ENCODE measurements at regions not wholly inside any gene's neighbourhood (a gene's known extent, or its start where the extent isn't known, plus 50 kb on each side); places are given as distances from the start of the nearest gene placed in this dataset.

GRCh38 chr6:119431799-119432198 is 82.2 kb upstream of the MAN1A1 start (continued):
- TF ChIP-seq ZNF791 (tag by site-specific recombination; IDR thresholded peaks at IDR 0.05) (no peak), ZNF792 (tag by site-specific recombination; IDR thresholded peaks at IDR 0.05) (no peak)
- TF ChIP-seq, protein P1, sequence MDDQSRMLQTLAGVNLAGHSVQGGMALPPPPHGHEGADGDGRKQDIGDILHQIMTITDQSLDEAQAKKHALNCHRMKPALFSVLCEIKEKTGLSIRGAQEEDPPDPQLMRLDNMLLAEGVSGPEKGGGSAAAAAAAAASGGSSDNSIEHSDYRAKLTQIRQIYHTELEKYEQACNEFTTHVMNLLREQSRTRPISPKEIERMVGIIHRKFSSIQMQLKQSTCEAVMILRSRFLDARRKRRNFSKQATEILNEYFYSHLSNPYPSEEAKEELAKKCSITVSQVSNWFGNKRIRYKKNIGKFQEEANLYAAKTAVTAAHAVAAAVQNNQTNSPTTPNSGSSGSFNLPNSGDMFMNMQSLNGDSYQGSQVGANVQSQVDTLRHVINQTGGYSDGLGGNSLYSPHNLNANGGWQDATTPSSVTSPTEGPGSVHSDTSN (CRISPR knock-in tag; IDR thresholded peaks at IDR 0.05), result no peak

DNA sequence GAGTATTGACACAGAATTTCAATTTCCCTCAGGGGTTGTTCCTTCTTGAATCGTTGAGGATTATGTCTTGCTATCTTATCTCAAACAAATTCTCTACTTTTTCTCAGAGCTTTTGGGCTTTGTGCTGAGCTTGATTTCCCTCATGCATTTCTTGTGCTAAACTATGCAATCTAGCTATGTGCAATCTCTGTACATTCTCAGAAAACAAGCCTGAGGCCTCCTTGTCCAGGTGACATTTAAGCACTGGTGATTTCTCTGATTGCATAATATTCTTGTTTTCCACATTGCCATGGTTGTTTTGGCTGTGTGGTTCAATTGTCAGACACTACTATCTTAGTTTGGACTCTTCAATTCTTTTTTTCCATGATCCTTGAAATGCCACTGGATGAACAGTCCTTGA is 81.2 kb upstream of the MAN1A1 start:
- CTCF ChIA-PET, result no interaction called here
- H3K36me3 ChIP-seq (ENCODE audit: control insufficient read depth in 2 of 2, insufficient read depth in 1 of 2, low read length in 2 of 2), result no peaks in the 10 kb centered on the region
- POLR2A ChIA-PET, result no interaction called here
- no peak for TF ChIP-seq ZNF768 (tag by site-specific recombination; IDR thresholded peaks at IDR 0.05)
- no peak for TF ChIP-seq ZNF335 (tag by site-specific recombination; conservative IDR thresholded peaks at IDR 0.05)
- TF ChIP-seq HOXC10 (CRISPR knock-in tag; IDR thresholded peaks at IDR 0.05), result no peak
- TF ChIP-seq KLF10 (tag by site-specific recombination; IDR thresholded peaks at IDR 0.05), result no peak
- no peak for TF ChIP-seq ZNF560 (tag by site-specific recombination; IDR thresholded peaks at IDR 0.05; ENCODE audit: borderline replicate concordance)
- no peak for TF ChIP-seq ZSCAN16 (tag by site-specific recombination; IDR thresholded peaks at IDR 0.05)
- TF ChIP-seq KLF7 (tag by site-specific recombination; IDR thresholded peaks at IDR 0.05; ENCODE audit: borderline replicate concordance), result no peak
- no peak for TF ChIP-seq ZNF529 (tag by site-specific recombination; IDR thresholded peaks at IDR 0.05; ENCODE audit: insufficient replicate concordance)
- no peak for TF ChIP-seq KLF16 (tag by site-specific recombination; IDR thresholded peaks at IDR 0.05)
- TF ChIP-seq ZFP41 (tag by site-specific recombination; IDR thresholded peaks at IDR 0.05; ENCODE audit: borderline replicate concordance), result no peak
- no peak for TF ChIP-seq ZNF658 (tag by site-specific recombination; IDR thresholded peaks at IDR 0.05)
- TF ChIP-seq ZNF76 (tag by site-specific recombination; IDR thresholded peaks at IDR 0.05; ENCODE audit: borderline replicate concordance, low read depth), result no peak
- no peak for TF ChIP-seq EGR2 (tag by site-specific recombination; IDR thresholded peaks at IDR 0.05; ENCODE audit: low read depth)
- TF ChIP-seq MYNN (tag by site-specific recombination; IDR thresholded peaks at IDR 0.05; ENCODE audit: borderline replicate concordance), result no peak
- no peak for TF ChIP-seq ZSCAN23 (tag by site-specific recombination; IDR thresholded peaks at IDR 0.05)
- TF ChIP-seq ZNF549 (tag by site-specific recombination; IDR thresholded peaks at IDR 0.05), result no peak
- no peak for TF ChIP-seq ZNF555 (tag by site-specific recombination; conservative IDR thresholded peaks at IDR 0.05)
- no peak overlapping the region for H3K4me3 ChIP-seq (ENCODE audit: low read depth, low read length)
- no peaks in the 10 kb centered on the region for H3K4me1 ChIP-seq (ENCODE audit: control insufficient read depth, insufficient read depth, low read length)
- no peaks in the 10 kb centered on the region for H3K9me3 ChIP-seq (ENCODE audit: control insufficient read depth, insufficient read depth, low read depth, low read length)
- no peak overlapping the region for H3K27ac ChIP-seq (ENCODE audit: extremely low read depth, low read depth, low read length)

DNA sequence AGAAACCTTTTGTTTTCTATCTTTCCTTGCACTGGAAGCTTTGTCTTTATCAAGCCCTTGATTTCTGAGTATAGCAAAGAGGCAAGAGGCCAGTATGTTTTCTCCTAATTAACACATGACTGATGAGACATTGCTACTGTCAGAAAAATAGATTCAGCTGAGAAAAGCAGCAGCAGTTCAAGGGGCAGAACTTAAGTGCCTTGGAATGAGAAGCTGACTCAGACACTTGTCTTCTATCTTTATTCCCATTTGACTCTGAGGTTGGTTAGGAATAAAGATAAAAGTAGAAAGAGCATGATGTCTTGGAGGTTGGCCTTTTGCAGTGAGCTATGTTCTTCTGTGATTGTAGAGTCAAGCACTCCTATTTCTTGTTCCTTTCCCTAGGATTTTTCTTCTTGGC is 79.1 kb upstream of the MAN1A1 start:
- H3K9me3 ChIP-seq (ENCODE audit: control insufficient read depth, insufficient read depth, low read depth, low read length), result no peaks in the 10 kb centered on the region
- H3K36me3 ChIP-seq (ENCODE audit: control insufficient read depth in 2 of 2, insufficient read depth in 1 of 2, low read length in 2 of 2), result no peaks in the 10 kb centered on the region
- CTCF ChIA-PET, result no interaction called here
- no peaks in the 10 kb centered on the region for H3K4me1 ChIP-seq (ENCODE audit: control insufficient read depth, insufficient read depth, low read length)
- no peak overlapping the region for H3K27ac ChIP-seq (ENCODE audit: extremely low read depth, low read depth, low read length)
- TF ChIP-seq ZFP37 (tag by site-specific recombination; IDR thresholded peaks at IDR 0.05) (no peak), ZNF140 (tag by site-specific recombination; IDR thresholded peaks at IDR 0.05) (no peak), ZNF366 (tag by site-specific recombination; conservative IDR thresholded peaks at IDR 0.05) (no peak), ZIC2 (tag by site-specific recombination; IDR thresholded peaks at IDR 0.05) (no peak), ZNF350 (tag by site-specific recombination; IDR thresholded peaks at IDR 0.05) (no peak), ZNF621 (tag by site-specific recombination; IDR thresholded peaks at IDR 0.05) (no peak), ZNF23 (tag by site-specific recombination; IDR thresholded peaks at IDR 0.05; ENCODE audit: borderline replicate concordance) (no peak), ZNF37A (tag by site-specific recombination; IDR thresholded peaks at IDR 0.05) (no peak), ZNF580 (tag by site-specific recombination; IDR thresholded peaks at IDR 0.05) (no peak)
- POLR2A ChIA-PET, result no interaction called here
- no peak overlapping the region for H3K4me3 ChIP-seq (ENCODE audit: low read depth, low read length)

Measured in HEK293 (cell line).